ENCODE measurements at regions not wholly inside any gene's neighbourhood (a gene's known extent, or its start where the extent isn't known, plus 50 kb on each side); places are given as distances from the start of the nearest gene placed in this dataset.

DNA sequence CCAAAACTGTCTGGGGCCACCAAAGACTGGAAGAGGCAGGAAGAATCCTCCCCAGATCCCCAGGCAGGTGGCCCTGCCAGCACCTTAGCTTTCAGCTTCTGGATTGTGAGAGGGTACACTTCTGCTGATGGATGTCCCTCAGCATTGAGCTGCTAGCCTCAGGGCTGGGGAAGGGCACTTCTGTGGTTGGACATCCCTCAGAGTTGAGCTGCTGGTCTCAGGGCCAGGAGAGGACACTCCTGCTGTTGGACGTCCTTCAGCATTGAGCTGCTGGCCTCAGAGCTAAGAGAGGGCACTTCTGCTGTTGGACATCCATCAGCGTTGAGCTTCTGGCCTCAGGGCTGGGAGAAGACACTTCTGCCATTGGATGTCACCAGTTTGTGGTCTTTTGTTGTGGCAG lies 83.8 kb upstream of the FCN1 start:
- no peak for DNase-seq (ENCODE audit: low read depth, low spot score)
- intact Hi-C loops (cut with micrococcal nuclease; ENCODE audit: unreplicated experiment): no loop called here
- H3K4me3 ChIP-seq: no peak overlapping the region
- RAD21 ChIA-PET (ENCODE audit: unreplicated experiment): no interaction called here
- H3K79me2 ChIP-seq (ENCODE audit: control insufficient read depth, insufficient read depth, low read length): no peaks in the 10 kb centered on the region
- H3K27me3 ChIP-seq (replicated peaks in 1 of 2; ENCODE audit: control insufficient read depth in 2 of 2, insufficient read depth in 2 of 2, low read length in 1 of 2): no peaks in the 10 kb centered on the region; a peak in 1 of 4 replicates
- H2AFZ ChIP-seq (ENCODE audit: control insufficient read depth, low read depth, low read length): no peak overlapping the region
- H4K20me1 ChIP-seq (ENCODE audit: control insufficient read depth, insufficient read depth): no peaks in the 10 kb centered on the region
- no peak overlapping the region for H3K9ac ChIP-seq (ENCODE audit: control insufficient read depth, insufficient read depth, low read length)
- H3K4me2 ChIP-seq (ENCODE audit: control insufficient read depth, insufficient read depth): no peak overlapping the region
- TF ChIP-seq DPF2 (IDR thresholded peaks at IDR 0.05) (no peak), ZZZ3 (IDR thresholded peaks at IDR 0.05; ENCODE audit: control insufficient read depth, insufficient read length, low read depth) (no peak)
- in situ Hi-C loops (cut with MboI): no loop called here
- FAIRE-seq: no peak
- H3K27ac ChIP-seq (ENCODE audit: control insufficient read depth, insufficient read depth): no peak overlapping the region
- no peak for ATAC-seq
- CTCF ChIA-PET: no interaction called here
- SMC1A ChIA-PET (ENCODE audit: uncharacterized antibody, unreplicated experiment): no interaction called here
- WGBS (ENCODE audit: insufficient coverage, insufficient replicate concordance, low lambda C conversion rate, missing lambda C conversion rate): 0% methylated on average over 2 of the region's 2 CpGs
- BruUV-seq (replicated peaks): no TSS peak
- peaks cover 1% of the 10 kb centered on the region; the same call in 1 of the 3 replicates for H3K9me3 ChIP-seq (replicated peaks; ENCODE audit: control insufficient read depth, insufficient read depth, low read length)
- no peaks in the 10 kb centered on the region for H3K4me1 ChIP-seq (ENCODE audit: control insufficient read depth, insufficient read depth, low read length)
- H3K36me3 ChIP-seq (ENCODE audit: control insufficient read depth in 2 of 2, insufficient read depth in 2 of 2, low read length in 1 of 2): no peaks in the 10 kb centered on the region
- POLR2A ChIA-PET: no interaction called here

DNA sequence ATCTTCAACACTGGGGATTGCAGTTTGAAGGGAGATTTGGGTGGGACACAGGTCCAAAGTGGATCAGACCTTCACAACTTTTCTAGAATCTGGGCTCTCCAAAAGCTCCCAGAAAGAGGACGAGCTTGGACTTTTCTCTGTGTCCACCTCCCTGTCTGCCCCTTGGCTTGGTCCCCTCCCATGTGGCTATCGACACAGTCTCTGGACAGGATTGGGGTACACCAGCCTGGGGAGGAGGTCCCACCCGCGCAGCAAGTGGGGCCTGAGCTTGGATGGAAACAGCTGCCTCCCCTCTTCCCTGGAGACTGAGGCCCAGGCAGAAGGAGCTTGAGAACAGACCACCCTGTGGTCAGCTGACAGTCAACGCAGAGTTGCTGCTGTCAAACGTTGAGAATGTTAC lies 84.6 kb upstream of the FCN1 start:
- H3K27ac ChIP-seq (ENCODE audit: control insufficient read depth, insufficient read depth): no peak overlapping the region
- ChIA-PET CTCF (no interaction called here), POLR2A (no interaction called here), SMC1A (ENCODE audit: uncharacterized antibody, unreplicated experiment) (no interaction called here), RAD21 (ENCODE audit: unreplicated experiment) (no interaction called here)
- H3K4me3 ChIP-seq: no peak overlapping the region
- FAIRE-seq (no peak), ATAC-seq (no peak), DNase-seq (ENCODE audit: low read depth, low spot score) (no peak)
- H3K4me1 ChIP-seq (ENCODE audit: control insufficient read depth, insufficient read depth, low read length): no peaks in the 10 kb centered on the region
- no peak overlapping the region for H3K9ac ChIP-seq (ENCODE audit: control insufficient read depth, insufficient read depth, low read length)
- no peak overlapping the region for H3K4me2 ChIP-seq (ENCODE audit: control insufficient read depth, insufficient read depth)
- WGBS (ENCODE audit: insufficient coverage, insufficient replicate concordance, low lambda C conversion rate, missing lambda C conversion rate): 25% methylated on average over 6 of the region's 6 CpGs
- TF ChIP-seq MYB (IDR thresholded peaks at IDR 0.05; ENCODE audit: borderline replicate concordance, low read depth, low read length) (no peak), SMAD1 (IDR thresholded peaks at IDR 0.05; ENCODE audit: low read depth, partially characterized antibody) (no peak), WRNIP1 (IDR thresholded peaks at IDR 0.05; ENCODE audit: borderline replicate concordance, low read depth, low read length) (no peak), JUNB (IDR thresholded peaks at IDR 0.05) (no peak), KDM1A (IDR thresholded peaks at IDR 0.05; ENCODE audit: borderline replicate concordance) (no peak)
- H3K9me3 ChIP-seq (replicated peaks; ENCODE audit: control insufficient read depth, insufficient read depth, low read length): peaks cover 1% of the 10 kb centered on the region; the same call in 1 of the 3 replicates
- in situ Hi-C loops (cut with MboI): no loop called here
- H3K79me2 ChIP-seq (ENCODE audit: control insufficient read depth, insufficient read depth, low read length): no peaks in the 10 kb centered on the region
- no TSS peak for BruUV-seq (replicated peaks)
- intact Hi-C loops (cut with micrococcal nuclease; ENCODE audit: unreplicated experiment): no loop called here
- no peaks in the 10 kb centered on the region for H3K36me3 ChIP-seq (ENCODE audit: control insufficient read depth in 2 of 2, insufficient read depth in 2 of 2, low read length in 1 of 2)
- H3K27me3 ChIP-seq (replicated peaks in 1 of 2; ENCODE audit: control insufficient read depth in 2 of 2, insufficient read depth in 2 of 2, low read length in 1 of 2): no peaks in the 10 kb centered on the region; a peak in 1 of 4 replicates
- H2AFZ ChIP-seq (ENCODE audit: control insufficient read depth, low read depth, low read length): no peak overlapping the region
- H4K20me1 ChIP-seq (ENCODE audit: control insufficient read depth, insufficient read depth): no peaks in the 10 kb centered on the region
